ENCODE measurements at regions not wholly inside any gene's neighbourhood (a gene's known extent, or its start where the extent isn't known, plus 50 kb on each side); places are given as distances from the start of the nearest gene placed in this dataset.
"Not testable (repeated sequence)": the region's sequence is repeated elsewhere in the genome, so short reads cannot be mapped to it uniquely, and the experiment has no call there.

- no peak for DNase-seq
Measured at GRCh38 chr12:90683871-90684270, 271.1 kb downstream of the CCER1 start.

DNA sequence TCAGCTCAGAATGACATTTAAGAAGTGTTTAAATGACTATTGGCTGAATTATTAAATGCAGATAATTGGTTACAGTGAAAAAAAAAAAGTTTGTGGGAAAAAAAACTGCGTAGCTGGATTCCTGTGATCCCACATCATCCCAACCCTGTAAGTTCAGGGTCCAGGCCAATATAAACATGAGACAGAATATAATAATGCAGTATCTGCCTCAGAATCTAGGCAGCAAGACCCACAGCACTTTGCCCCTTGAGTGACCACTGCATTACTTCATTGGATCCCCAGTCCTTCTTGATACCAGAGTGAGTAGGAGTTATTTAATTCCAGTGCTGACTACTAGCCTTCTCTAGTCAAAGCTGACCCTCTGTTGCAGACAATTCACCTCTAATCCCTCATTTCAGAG lies 272.6 kb downstream of the CCER1 start:
- no peak for DNase-seq

DNA sequence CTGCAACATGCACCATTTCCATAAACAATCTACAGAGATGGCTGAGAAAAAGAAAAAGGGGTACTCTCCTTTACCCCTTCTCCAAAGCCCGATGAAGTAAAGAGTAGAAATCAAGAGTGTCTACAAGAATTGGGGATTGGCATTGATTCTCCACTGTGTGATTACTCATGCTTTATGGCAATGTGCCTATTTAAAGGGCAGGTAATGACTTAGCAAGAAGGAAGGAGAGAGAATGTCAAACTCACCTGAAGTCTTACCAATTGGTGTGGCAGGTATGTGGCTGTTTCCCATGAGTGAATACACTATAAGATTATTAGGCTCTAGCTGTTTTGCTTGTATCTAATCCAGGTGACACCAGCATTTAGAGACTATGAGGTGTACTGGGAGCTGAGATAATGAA lies 275.3 kb downstream of the CCER1 start:
- no peak for DNase-seq

GRCh38 chr12:90677552-90677951 lies 277.4 kb downstream of the CCER1 start:
- DNase-seq = no peak

DNA sequence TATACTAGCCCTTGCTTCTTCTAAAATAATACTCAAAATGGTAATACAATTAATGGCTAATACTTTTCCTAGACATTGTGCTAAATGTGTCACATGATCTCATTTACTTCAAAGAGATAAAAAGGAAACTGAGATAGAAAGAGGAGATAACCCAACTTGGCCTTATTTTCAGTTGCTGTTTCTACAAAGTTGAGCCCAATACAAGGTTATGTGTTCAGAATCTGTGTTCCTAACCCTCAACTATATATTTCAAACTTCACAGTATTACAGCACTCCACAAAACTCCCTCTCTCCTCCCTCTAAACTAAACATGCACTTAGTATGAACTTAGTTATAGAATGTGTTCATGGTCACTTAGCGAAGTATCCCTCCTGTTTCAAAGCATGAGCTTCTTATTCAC lies 277.9 kb downstream of the CCER1 start:
- no peak for DNase-seq

DNA sequence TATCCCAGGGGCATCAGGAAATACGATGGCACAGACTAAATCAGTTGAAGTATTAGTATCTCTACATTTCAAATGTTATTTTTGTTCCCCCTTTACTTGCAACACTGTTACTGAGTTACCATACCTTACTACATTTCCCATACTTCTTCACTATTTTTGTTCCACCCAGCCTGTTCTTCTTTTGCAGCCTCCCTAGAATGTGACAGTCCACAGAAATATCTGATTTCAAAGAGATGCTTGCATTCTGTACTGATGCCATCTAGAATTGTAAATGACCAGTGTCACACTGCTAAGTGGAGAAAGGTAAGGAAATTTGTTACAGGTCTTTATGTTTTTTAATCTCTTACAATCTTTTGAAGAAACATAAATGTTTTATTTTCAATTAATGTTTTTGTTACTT lies 279.9 kb downstream of the CCER1 start:
- no peak for DNase-seq

DNA sequence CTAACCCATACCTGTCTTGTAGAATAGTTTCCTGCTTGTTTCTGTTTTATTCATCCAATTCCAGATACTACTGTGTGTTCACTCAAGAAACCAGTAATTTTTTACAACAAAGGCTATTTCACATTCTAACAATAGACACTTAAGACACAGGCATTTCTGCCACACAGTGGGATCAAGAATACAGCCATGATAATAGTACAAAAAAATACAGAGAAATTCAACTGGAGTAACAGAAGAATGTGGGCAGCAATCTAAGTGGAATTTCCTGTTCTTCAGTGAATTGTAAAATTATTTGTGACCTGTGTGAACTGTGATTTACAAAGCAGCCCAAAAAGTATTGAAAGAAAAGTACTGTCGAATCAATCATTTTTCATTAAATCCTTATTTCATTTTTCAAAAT lies 282.9 kb downstream of the CCER1 start:
- DNase-seq = no peak

DNA sequence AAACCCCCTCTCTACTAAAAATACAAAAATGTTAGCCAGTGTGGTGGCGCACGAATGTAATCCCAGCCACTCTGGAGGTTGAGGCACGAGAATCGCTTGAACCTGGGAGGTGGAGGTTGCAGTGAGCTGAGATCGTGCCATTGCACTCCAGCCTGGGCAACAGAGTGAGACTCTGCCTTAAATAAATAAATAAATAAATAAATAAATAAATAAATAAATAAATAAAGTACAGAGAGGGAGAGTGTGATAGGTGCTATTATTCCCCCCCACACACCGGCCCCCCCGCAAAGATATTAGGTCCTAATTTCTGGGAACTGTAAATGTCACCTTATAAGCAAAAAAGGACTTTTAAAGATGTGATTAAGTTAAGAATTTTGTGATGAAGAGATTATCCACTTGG lies 291.0 kb downstream of the CCER1 start:
- DNase-seq = not testable (repeated sequence)

- DNase-seq = no peak
Measured at GRCh38 chr12:90659060-90659459, 295.9 kb downstream of the CCER1 start.

DNA sequence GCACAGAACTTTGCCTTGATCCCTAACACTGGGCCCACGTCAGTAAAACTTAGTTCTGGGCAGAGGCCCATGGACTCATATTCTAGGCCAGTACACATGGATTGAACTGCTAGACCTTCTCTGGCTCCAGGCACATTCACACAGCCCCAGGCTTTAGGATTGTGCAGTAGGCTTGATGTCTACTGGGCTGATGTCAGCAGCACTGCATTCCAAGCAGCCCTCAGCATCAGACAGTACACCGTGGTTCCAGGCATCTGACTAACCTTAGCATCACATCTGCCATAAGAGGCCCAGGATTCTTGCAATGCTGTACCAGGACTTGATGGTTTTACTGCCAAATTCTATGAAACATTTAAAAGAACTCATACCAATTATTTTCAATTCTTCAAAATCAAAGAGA lies 301.9 kb downstream of the CCER1 start:
- DNase-seq = no peak

DNA sequence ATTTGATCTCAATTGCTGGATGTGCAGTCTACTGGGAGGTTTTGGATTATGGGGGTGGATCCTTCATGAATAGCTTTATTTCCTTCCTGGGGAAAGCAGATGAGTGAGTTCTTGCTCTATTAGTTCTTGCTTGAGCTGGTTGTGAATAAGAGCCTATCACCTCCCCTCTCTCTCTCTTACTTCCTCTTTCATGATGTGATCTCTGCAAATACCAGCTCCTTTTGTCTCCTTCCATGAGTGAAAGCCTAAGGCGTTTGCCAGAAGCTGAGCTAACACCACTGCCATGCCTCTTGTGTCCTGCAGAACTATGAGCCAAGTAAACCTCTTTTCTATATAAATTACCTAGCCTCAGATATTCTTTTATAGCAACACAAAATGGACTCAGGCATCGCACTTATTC lies 302.7 kb downstream of the CCER1 start:
- no peak for DNase-seq

- no peak for DNase-seq
Measured at GRCh38 chr12:90645181-90645580, 309.8 kb downstream of the CCER1 start.

DNA sequence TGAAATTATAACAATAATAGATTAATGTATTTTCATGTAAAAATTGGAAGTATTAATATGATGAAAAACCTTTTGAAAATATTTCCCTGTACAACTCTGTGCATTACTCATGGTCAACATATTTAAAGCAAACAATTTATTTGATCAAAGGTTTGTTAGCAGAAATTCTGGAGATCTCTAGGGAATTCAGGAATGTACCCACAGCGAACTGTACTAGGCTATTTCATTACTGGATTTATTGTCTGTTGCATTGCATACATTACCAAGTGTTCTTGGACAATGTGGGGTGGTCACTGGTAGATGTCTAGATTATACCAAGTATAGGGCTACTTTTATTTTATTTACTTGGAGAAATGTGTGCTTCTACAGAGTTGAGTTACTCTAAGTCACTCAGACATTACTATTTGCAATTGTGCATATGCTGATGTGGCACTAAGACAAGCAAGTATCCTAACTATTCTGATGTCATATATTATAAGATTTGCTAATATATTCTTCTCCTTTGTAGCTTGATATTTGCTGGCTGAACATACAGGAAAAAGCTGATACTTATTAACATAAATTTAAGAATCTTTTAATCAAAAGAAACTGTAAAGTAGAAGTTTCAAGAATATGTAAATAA lies 323.3 kb downstream of the CCER1 start:
- no peak for DNase-seq

DNA sequence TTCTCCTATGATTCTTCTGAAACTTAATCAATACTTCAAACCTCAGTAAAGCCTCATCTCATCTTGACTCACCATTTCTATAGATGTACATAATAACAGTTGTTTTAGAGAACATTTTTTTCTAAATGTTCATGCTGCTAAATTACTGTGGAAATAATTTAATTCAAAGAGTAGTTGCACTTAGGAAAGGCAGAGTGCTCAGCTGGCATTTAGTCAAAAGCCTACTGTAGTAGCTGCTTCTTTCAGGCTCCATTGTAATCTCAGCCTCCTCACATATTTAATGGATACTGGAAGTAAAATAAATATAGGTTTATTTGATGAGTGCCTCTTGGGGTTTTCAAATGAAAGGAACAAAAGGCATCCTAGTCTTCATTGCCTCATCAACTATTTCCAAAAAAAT lies 325.0 kb downstream of the CCER1 start:
- DNase-seq = no peak

DNA sequence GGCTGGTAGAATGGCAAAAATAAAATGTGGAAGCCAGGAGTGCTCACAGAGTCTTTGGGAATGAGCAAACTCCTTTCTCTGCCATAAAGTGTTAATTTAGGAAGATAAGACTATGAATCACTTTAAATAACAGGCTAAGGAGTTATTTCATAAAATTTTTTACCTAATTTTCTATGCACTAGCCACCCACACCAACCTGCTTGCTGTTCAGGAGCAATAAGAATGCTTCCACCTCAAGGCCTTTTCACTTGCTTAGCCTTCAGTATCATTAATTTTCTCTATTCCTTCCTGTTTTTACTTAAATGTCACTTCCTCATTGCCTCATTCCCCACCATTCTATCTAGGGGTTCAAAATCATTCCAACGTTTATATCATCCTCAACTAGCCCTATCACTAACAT lies 326.8 kb downstream of the CCER1 start:
- no peak for DNase-seq

DNA sequence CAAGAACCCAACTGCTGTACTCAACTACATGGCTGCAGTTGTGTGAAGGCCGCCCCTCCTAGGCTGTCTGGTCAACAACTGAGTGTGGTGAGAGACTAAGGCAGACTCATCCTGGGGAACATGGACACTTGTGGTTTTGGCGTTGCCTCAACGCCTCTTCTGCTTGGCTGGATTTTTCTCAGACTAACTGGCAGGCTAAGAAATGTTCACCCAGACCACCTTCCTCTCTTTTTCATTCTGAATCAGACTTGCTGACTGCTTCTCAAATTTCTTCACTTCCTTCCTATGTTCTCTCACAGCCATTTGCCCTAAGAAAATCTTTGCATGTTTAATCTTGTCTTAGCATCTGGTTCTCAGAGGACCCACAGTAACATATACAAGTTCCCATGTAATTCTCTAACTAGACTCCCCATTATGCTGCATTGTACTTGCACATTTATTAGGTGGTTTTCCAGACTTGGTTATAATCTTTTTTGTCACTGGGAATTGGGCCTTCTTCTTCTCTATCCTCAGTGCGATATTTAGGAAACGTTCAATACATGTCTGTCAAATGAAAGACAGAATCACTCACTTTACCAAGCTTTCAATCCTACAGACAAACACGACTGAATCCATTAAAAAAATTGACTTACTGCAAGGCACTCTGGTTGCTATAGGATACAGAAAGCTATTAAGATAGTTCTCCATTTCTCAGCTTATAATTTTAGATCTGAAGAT lies 327.6 kb downstream of the CCER1 start:
- no peak for DNase-seq

- DNase-seq = no peak
Measured at GRCh38 chr12:90622431-90622830, 332.5 kb downstream of the CCER1 start.

DNA sequence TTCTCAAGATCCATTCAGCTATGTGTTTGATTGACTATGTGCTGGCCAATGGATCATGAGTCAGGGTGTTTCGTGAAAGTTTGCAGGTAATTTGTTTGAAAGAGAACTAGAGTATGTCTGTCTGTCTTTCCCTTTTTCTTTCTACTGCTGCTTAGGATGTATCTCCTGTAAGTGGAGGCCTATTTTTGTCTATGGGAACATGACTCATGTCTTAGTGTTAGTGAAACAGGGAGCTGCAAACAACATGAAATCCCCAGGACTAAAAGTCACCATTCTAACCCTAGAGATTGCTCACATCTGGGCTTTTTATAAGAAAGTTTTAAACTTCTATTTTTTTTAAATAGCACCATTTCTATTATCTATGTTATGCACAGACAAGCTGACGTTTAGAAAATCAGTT lies 333.0 kb downstream of the CCER1 start:
- DNase-seq = no peak

GRCh38 chr12:90619943-90620342 lies 335.0 kb downstream of the CCER1 start:
- no peak for DNase-seq

DNA sequence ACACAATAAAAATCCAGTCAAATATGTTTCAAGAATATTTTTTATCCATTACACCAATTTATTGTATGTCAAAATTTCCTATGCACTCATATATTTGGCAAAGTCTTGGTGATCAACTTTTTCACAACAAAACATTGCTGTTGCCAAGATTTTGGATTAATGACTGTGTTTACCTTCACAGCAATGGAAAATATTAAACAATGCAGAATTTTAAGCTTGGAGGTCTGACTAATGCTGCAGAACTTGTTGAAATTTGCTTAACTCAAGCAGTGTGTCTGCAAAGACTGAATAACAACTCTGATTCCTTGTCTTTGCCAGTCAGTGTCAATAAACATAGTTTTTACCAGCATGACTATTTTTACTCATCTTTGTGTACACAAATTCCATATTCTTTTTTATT lies 336.4 kb downstream of the CCER1 start:
- DNase-seq = no peak

DNA sequence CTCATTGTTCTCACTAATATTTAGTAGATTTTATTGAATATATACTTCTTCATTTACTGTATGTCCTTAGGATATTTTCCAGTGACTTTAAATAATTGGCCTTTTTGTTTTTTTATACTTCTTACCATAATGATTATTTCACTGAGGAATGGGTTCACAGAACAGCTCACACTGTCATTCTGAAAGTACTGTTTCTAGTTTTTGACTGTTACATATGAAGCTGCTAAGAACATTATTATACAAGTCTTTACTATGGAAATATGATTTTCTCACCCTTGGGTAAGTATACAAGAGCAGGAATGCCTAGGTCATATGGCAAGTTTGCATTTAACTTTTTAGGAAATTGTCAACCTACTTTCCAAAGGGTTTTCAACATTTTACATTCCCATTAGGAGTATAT lies 343.1 kb downstream of the CCER1 start:
- no peak for DNase-seq

GRCh38 chr12:90611048-90611447 lies 343.9 kb downstream of the CCER1 start:
- DNase-seq = no peak

GRCh38 chr12:90593596-90594295 lies 361.2 kb downstream of the CCER1 start:
- no peak for DNase-seq

- no peak for DNase-seq
Measured at GRCh38 chr12:90589956-90590355, 365.0 kb downstream of the CCER1 start.

All from eye (tissue), 1 donor.